SK-N-SH (cell line): ENCODE measurements at regions not wholly inside any gene's neighbourhood (a gene's known extent, or its start where the extent isn't known, plus 50 kb on each side); places are given as distances from the start of the nearest gene placed in this dataset.
A peak's percentile ranks its signal among the peaks of the same experiment; 100 is the strongest.

Experiments used
- CTCF ChIA-PET: fragments of 300-600, 350-600 bp; formaldehyde crosslinking; extraction: SDS; loops from one replicate; lab custom pipeline; 2021; lab: Yijun Ruan, JAX
- POLR2A ChIA-PET: fragments of 350-600 bp; sonication (Branson Sonifier 250); formaldehyde crosslinking; extraction: SDS; loops from one replicate; lab custom pipeline; 2020; ENCODE audit warnings: antibody characterized with exemption, inconsistent platforms; lab: Yijun Ruan, JAX
- DNase-seq: peaks from one replicate; pipeline ENCODE4 v3.0.0; 2012
- H2AFZ ChIP-seq: fragments of 200-600 bp; sonication (generic); 2 replicates; pipeline ENCODE4 v1.8.1; 2016; ENCODE audit warnings: antibody characterized with exemption, mild to moderate bottlenecking, low read depth
- H3F3A ChIP-seq: fragments of 200-600 bp; sonication (generic); replicated peaks from 2 replicates; pipeline ENCODE3; 2016; ENCODE audit warnings: antibody characterized with exemption, mild to moderate bottlenecking; ENCODE audit not compliant: insufficient read depth
- H3K27ac ChIP-seq, 2 experiments: fragments of 200-500 bp in 1 of 2; fragments of 200-600 bp in 1 of 2; sonication (Bioruptor generic) in 1 of 2; sonication (generic), shearing (Covaris generic) in 1 of 2; 2 replicates each; pipeline versions ENCODE4 v1.5.1 to v1.6.1; 2014 to 2016; ENCODE audit warnings: low read depth in 2 of 2, inconsistent platforms in 1 of 2, low read length in 1 of 2, mild to moderate bottlenecking in 1 of 2, mixed read lengths in 1 of 2
- H3K27me3 ChIP-seq: fragments of 200-600 bp; sonication (generic), shearing (Covaris generic); 2 replicates; pipeline ENCODE4 v1.6.1; 2016; ENCODE audit warnings: mixed run types; ENCODE audit not compliant: insufficient read depth
- H3K36me3 ChIP-seq, 2 experiments: fragments of 200-500 bp in 1 of 2; fragments of 200-600 bp in 1 of 2; sonication (Bioruptor generic) in 1 of 2; sonication (generic) in 1 of 2; replicated peaks in 1 of 2; 2 replicates each; pipeline versions ENCODE3 to v1.5.1; 2014 to 2016; ENCODE audit warnings: low read length in 1 of 2, mild to moderate bottlenecking in 1 of 2; ENCODE audit not compliant: insufficient read depth in 2 of 2, control insufficient read depth in 1 of 2
- H3K4me1 ChIP-seq, 2 experiments: fragments of 200-500 bp in 1 of 2; fragments of 200-600 bp in 1 of 2; sonication (Bioruptor generic) in 1 of 2; sonication (generic), shearing (Covaris generic) in 1 of 2; 2 replicates each; pipeline versions ENCODE4 v1.5.1 to v1.6.1; 2014 to 2016; ENCODE audit warnings: low read depth in 1 of 2, low read length in 1 of 2, mixed run types in 1 of 2; ENCODE audit not compliant: insufficient read depth in 2 of 2, control insufficient read depth in 1 of 2
- H3K4me2 ChIP-seq: fragments of 200-600 bp; sonication (generic), shearing (Covaris generic); 2 replicates; pipeline ENCODE4 v1.6.1; 2017; ENCODE audit warnings: mixed run types
- H3K4me3 ChIP-seq, 2 experiments: fragments of 200-500 bp in 1 of 2; fragments of 200-600 bp in 1 of 2; sonication (Bioruptor generic) in 1 of 2; sonication (generic), shearing (Covaris generic) in 1 of 2; 2 replicates each; pipeline versions ENCODE4 v1.5.1 to v1.8.1; 2014 to 2016; ENCODE audit warnings: low read depth in 2 of 2, inconsistent platforms in 1 of 2, low read length in 1 of 2, mild to moderate bottlenecking in 1 of 2, mixed read lengths in 1 of 2, moderate library complexity in 1 of 2
- H3K79me2 ChIP-seq: fragments of 200-600 bp; sonication (generic); 2 replicates; pipeline ENCODE4 v1.8.1; 2017; ENCODE audit warnings: mild to moderate bottlenecking; ENCODE audit not compliant: insufficient read depth
- H3K9ac ChIP-seq: fragments of 200-600 bp; sonication (generic); 2 replicates; pipeline ENCODE4 v1.6.1; 2017; ENCODE audit warnings: mixed run types
- H3K9me2 ChIP-seq: fragments of 200-600 bp; sonication (generic); 2 replicates; pipeline ENCODE4 v1.6.1; 2017; ENCODE audit warnings: mixed run types
- H3K9me3 ChIP-seq: fragments of 200-600 bp; sonication (generic); 2 replicates; pipeline ENCODE4 v1.6.1; 2017; ENCODE audit warnings: mixed run types, mild to moderate bottlenecking, moderate library complexity
- H4K20me1 ChIP-seq: fragments of 200-600 bp; sonication (generic); 2 replicates; pipeline ENCODE4 v1.6.1; 2017; ENCODE audit warnings: mild to moderate bottlenecking, mixed run types; ENCODE audit not compliant: insufficient read depth
- EP300 ChIP-seq, 2 experiments: IDR thresholded peaks; 2 replicates each; pipeline versions ENCODE4 v1.4.0 to v1.6.1; 2012; ENCODE audit warnings: borderline replicate concordance in 1 of 2, low read depth in 1 of 2, low read length in 1 of 2
- EZH2phosphoT487 ChIP-seq: fragments of 200-600 bp; sonication (generic); IDR thresholded peaks from 2 replicates; pipeline ENCODE4 v1.6.1; 2017; ENCODE audit warnings: low read depth, mixed run types, mild to moderate bottlenecking, antibody characterized with exemption, moderate library complexity, borderline replicate concordance
- FOXM1 ChIP-seq: IDR thresholded peaks from 2 replicates; pipeline ENCODE4 v1.4.0; 2012; ENCODE audit warnings: low read depth, mild to moderate bottlenecking
- GABPA ChIP-seq: IDR thresholded peaks from 2 replicates; pipeline ENCODE4 v1.4.0; 2012; ENCODE audit warnings: low read depth, mild to moderate bottlenecking
- JUND ChIP-seq: IDR thresholded peaks from 2 replicates; pipeline ENCODE4 v1.4.0; 2012
- MEF2A ChIP-seq: IDR thresholded peaks from 2 replicates; pipeline ENCODE4 v1.4.0; 2012; ENCODE audit warnings: low read depth, borderline replicate concordance
- NFIC ChIP-seq: IDR thresholded peaks from 2 replicates; pipeline ENCODE4 v1.4.0; 2012; ENCODE audit warnings: borderline replicate concordance
- NRF1 ChIP-seq: IDR thresholded peaks from 2 replicates; pipeline ENCODE4 v1.6.1; 2012; ENCODE audit warnings: low read depth, mild to moderate bottlenecking, low read length
- POLR2AphosphoS5 ChIP-seq: IDR thresholded peaks from 2 replicates; pipeline ENCODE4 v1.6.1; 2012; ENCODE audit warnings: low read depth, low read length
- RAD21 ChIP-seq: IDR thresholded peaks from 2 replicates; pipeline ENCODE4 v1.6.1; 2012; ENCODE audit warnings: mild to moderate bottlenecking, low read length
- RXRA ChIP-seq: IDR thresholded peaks from 2 replicates; pipeline ENCODE4 v1.4.0; 2012; ENCODE audit warnings: low read depth, mild to moderate bottlenecking, borderline replicate concordance
- SIN3A ChIP-seq: IDR thresholded peaks from 2 replicates; pipeline ENCODE4 v1.6.1; 2012; ENCODE audit warnings: low read depth, mild to moderate bottlenecking, low read length, moderate library complexity, borderline replicate concordance
- SMC3 ChIP-seq: IDR thresholded peaks from 2 replicates; pipeline ENCODE4 v1.6.1; 2012; ENCODE audit warnings: low read depth, low read length, improper control_type of control experiment
- TAF1 ChIP-seq: IDR thresholded peaks from 2 replicates; pipeline ENCODE4 v1.6.1; 2012; ENCODE audit warnings: low read depth, mild to moderate bottlenecking, low read length, moderate library complexity, borderline replicate concordance
- TCF12 ChIP-seq: IDR thresholded peaks from 2 replicates; pipeline ENCODE4 v1.4.0; 2012
- TEAD4 ChIP-seq: IDR thresholded peaks from 2 replicates; pipeline ENCODE4 v1.4.0; 2012; ENCODE audit warnings: mild to moderate bottlenecking, borderline replicate concordance; ENCODE audit not compliant: insufficient read depth
- USF1 ChIP-seq: IDR thresholded peaks from 2 replicates; pipeline ENCODE4 v1.4.0; 2012; ENCODE audit warnings: low read depth, borderline replicate concordance
- YY1 ChIP-seq: IDR thresholded peaks from 2 replicates; pipeline ENCODE4 v1.4.0; 2012; ENCODE audit warnings: low read depth, mild to moderate bottlenecking
- WGBS: methylation state at CpG from one replicate; pipeline ENCODE4 v1.1.6; 2017; ENCODE audit warnings: low lambda C conversion rate; 5-methylcytosine and 5-hydroxymethylcytosine counted together
- TF ChIP-seq, protein P1 (sequence below): IDR thresholded peaks from 2 replicates; pipeline ENCODE4; 2012
- TF ChIP-seq, protein P2 (sequence below): fragments of 200-600 bp; sonication (generic); IDR thresholded peaks from 2 replicates; pipeline ENCODE4 v1.6.1; 2017; ENCODE audit warnings: antibody characterized with exemption, mild to moderate bottlenecking, moderate library complexity
- TF ChIP-seq, protein P3 (sequence below): fragments of 150-350 bp; IDR thresholded peaks from 2 replicates; pipeline ENCODE4 v1.6.1; 2016; ENCODE audit warnings: mild to moderate bottlenecking, low read depth, low read length
- TF ChIP-seq, protein P4 (sequence below): IDR thresholded peaks from 2 replicates; pipeline ENCODE4 v1.4.0; 2012; ENCODE audit warnings: low read depth

- peaks cover 0 to 48% of the 10 kb centered on the region in 2 experiments; a peak in 2 of 4 replicates for H3K4me1 ChIP-seq
- H3K79me2 ChIP-seq = no peaks in the 10 kb centered on the region
- H3K27ac ChIP-seq = peak overlapping the region in 1 of 2 experiments; percentile 83; a peak in 2 of 4 replicates
- H4K20me1 ChIP-seq = no peaks in the 10 kb centered on the region
- no peak overlapping the region for H3K9ac ChIP-seq
- H3K9me3 ChIP-seq = no peaks in the 10 kb centered on the region
- TF ChIP-seq FOXM1 = no peak
- peak; percentile 3; the same call in 1 of the 2 replicates for TF ChIP-seq RAD21
- 0 out of 2 replicates have a peak overlapping the region, but pooled peaks have one; percentile 28 for H3K4me2 ChIP-seq
- no peak overlapping the region; a peak in 1 of 4 replicates for H3K4me3 ChIP-seq
- no peaks in the 10 kb centered on the region for H3K36me3 ChIP-seq
- ChIA-PET POLR2A (interaction anchor here (1.1 to 1.8 kb wide), 2 partner anchors 30 to 119 kb away, joined by 4 to 12 read pairs; no protein-coding TSS in a partner anchor), CTCF (interaction anchor here (1.4 to 2.6 kb wide), 3 partner anchors 30 to 138 kb away, joined by 4 to 11 read pairs (median 4); partner anchors contain the start of gene RET)
- no peaks in the 10 kb centered on the region for H3F3A ChIP-seq
- DNase-seq = peak; percentile 60
- no peaks in the 10 kb centered on the region for H3K27me3 ChIP-seq
- WGBS = 60% methylated on average over 17 of the region's 25 CpGs
- no peaks in the 10 kb centered on the region for H3K9me2 ChIP-seq
- H2AFZ ChIP-seq = no peak overlapping the region
These were observed 136.2 kb upstream of the RET start for GRCh38 chr10:42940487-42941294.

DNA sequence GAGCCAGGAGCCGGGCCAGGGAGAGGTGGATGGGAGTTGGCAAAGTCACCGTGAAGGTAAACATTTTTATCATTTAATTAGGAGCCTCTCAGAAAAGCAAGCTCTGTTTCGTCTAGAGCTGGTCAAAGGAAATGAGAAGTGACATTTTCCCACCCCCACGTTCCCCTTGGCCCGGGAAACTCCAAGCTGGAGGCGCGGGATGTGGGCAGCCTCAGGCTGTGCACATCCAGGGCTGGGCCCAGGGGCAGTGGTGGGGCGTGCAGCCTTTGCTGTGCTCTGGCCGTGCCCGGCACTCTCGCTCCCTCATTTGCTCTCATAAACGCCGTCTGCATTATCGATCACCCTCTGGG is 135.6 kb upstream of the RET start:
- Histone ChIP-seq H4K20me1 (no peaks in the 10 kb centered on the region), H3K36me3 (no peaks in the 10 kb centered on the region), H2AFZ (no peak overlapping the region), H3K27ac (peak overlapping the region in 1 of 2 experiments; percentile 83; a peak in 2 of 4 replicates), H3K9me3 (no peaks in the 10 kb centered on the region), H3K79me2 (no peaks in the 10 kb centered on the region), H3K4me1 (peaks cover 0 to 48% of the 10 kb centered on the region in 2 experiments; a peak in 2 of 4 replicates), H3K9me2 (no peaks in the 10 kb centered on the region), H3F3A (no peaks in the 10 kb centered on the region), H3K9ac (no peak overlapping the region), H3K4me3 (no peak overlapping the region; a peak in 1 of 4 replicates), H3K4me2 (0 out of 2 replicates have a peak overlapping the region, but pooled peaks have one; percentile 28), H3K27me3 (no peaks in the 10 kb centered on the region)
- WGBS = 17% methylated on average over 11 of the region's 14 CpGs
- POLR2A ChIA-PET = interaction anchor here (0.5 to 1.8 kb wide), 4 partner anchors 29 to 118 kb away, joined by 3 to 12 read pairs (median 4); no protein-coding TSS in a partner anchor
- peak; percentile 72 for DNase-seq
- CTCF ChIA-PET = interaction anchor here (1.4 to 2.6 kb wide), 3 partner anchors 29 to 138 kb away, joined by 4 to 11 read pairs (median 4); partner anchors contain the start of gene RET
- TF ChIP-seq, protein P1, sequence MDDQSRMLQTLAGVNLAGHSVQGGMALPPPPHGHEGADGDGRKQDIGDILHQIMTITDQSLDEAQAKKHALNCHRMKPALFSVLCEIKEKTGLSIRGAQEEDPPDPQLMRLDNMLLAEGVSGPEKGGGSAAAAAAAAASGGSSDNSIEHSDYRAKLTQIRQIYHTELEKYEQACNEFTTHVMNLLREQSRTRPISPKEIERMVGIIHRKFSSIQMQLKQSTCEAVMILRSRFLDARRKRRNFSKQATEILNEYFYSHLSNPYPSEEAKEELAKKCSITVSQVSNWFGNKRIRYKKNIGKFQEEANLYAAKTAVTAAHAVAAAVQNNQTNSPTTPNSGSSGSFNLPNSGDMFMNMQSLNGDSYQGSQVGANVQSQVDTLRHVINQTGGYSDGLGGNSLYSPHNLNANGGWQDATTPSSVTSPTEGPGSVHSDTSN = peak; percentile 40; the same call in 1 of the 2 replicates
- no peak for TF ChIP-seq TEAD4
- no peak for TF ChIP-seq YY1
- no peak for TF ChIP-seq POLR2AphosphoS5
- no peak for TF ChIP-seq GABPA
- TF ChIP-seq, protein P2, sequence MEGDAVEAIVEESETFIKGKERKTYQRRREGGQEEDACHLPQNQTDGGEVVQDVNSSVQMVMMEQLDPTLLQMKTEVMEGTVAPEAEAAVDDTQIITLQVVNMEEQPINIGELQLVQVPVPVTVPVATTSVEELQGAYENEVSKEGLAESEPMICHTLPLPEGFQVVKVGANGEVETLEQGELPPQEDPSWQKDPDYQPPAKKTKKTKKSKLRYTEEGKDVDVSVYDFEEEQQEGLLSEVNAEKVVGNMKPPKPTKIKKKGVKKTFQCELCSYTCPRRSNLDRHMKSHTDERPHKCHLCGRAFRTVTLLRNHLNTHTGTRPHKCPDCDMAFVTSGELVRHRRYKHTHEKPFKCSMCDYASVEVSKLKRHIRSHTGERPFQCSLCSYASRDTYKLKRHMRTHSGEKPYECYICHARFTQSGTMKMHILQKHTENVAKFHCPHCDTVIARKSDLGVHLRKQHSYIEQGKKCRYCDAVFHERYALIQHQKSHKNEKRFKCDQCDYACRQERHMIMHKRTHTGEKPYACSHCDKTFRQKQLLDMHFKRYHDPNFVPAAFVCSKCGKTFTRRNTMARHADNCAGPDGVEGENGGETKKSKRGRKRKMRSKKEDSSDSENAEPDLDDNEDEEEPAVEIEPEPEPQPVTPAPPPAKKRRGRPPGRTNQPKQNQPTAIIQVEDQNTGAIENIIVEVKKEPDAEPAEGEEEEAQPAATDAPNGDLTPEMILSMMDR = no peak
- TF ChIP-seq RAD21 = no peak
- no peak for TF ChIP-seq NRF1
- TF ChIP-seq JUND = no peak
- TF ChIP-seq TCF12 = peak; percentile 65
- TF ChIP-seq NFIC = no peak
- peak in 1 of 2 experiments; percentile 82; a peak in 2 of 4 replicates for TF ChIP-seq EP300 (IDR thresholded peaks at IDR 0.05; ENCODE audit: borderline replicate concordance in 1 of 2, low read depth in 1 of 2, low read length in 1 of 2)
- no peak for TF ChIP-seq RXRA
- TF ChIP-seq USF1 = no peak
- TF ChIP-seq, protein P3, sequence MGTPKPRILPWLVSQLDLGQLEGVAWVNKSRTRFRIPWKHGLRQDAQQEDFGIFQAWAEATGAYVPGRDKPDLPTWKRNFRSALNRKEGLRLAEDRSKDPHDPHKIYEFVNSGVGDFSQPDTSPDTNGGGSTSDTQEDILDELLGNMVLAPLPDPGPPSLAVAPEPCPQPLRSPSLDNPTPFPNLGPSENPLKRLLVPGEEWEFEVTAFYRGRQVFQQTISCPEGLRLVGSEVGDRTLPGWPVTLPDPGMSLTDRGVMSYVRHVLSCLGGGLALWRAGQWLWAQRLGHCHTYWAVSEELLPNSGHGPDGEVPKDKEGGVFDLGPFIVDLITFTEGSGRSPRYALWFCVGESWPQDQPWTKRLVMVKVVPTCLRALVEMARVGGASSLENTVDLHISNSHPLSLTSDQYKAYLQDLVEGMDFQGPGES = no peak
- no peak for TF ChIP-seq SIN3A
- no peak for TF ChIP-seq FOXM1
- no peak for TF ChIP-seq SMC3
- TF ChIP-seq TAF1 = no peak
- TF ChIP-seq EZH2phosphoT487 = no peak
- no peak for TF ChIP-seq MEF2A
- TF ChIP-seq, protein P4, sequence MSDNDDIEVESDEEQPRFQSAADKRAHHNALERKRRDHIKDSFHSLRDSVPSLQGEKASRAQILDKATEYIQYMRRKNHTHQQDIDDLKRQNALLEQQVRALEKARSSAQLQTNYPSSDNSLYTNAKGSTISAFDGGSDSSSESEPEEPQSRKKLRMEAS = no peak
